ENCODE measurements at regions not wholly inside any gene's neighbourhood (a gene's known extent, or its start where the extent isn't known, plus 50 kb on each side); places are given as distances from the start of the nearest gene placed in this dataset.

- DNase-seq (ENCODE audit: low read depth in 1 of 2, low spot score in 1 of 2), result no peak
- Histone ChIP-seq H3K4me3 (replicated peaks; ENCODE audit: insufficient read depth, low read length) (no peak overlapping the region), H3K27me3 (ENCODE audit: insufficient read depth, poor library complexity, severe bottlenecking) (no peaks in the 10 kb centered on the region), H3K27ac (replicated peaks) (no peak overlapping the region)
- TF ChIP-seq CTCF (IDR thresholded peaks at IDR 0.05; ENCODE audit: insufficient read depth, low read length), result no peak
- no peak for TF ChIP-seq SPI1 (IDR thresholded peaks at IDR 0.05; ENCODE audit: borderline replicate concordance, low read depth)
- no peak for TF ChIP-seq GABPA (IDR thresholded peaks at IDR 0.05; ENCODE audit: low read depth)
- no peak for TF ChIP-seq POLR2AphosphoS5 (IDR thresholded peaks at IDR 0.05; ENCODE audit: low read depth)
Measured at GRCh38 chr16:65889533-65889966, 476.9 kb upstream of the CDH5 start.

GRCh38 chr16:65888201-65888600 is 478.3 kb upstream of the CDH5 start:
- Histone ChIP-seq H3K27ac (replicated peaks) (no peak overlapping the region), H3K4me3 (replicated peaks; ENCODE audit: insufficient read depth, low read length) (no peak overlapping the region), H3K27me3 (ENCODE audit: insufficient read depth, poor library complexity, severe bottlenecking) (no peaks in the 10 kb centered on the region)
- DNase-seq (ENCODE audit: low read depth in 1 of 2, low spot score in 1 of 2), result no peak
- no peak for TF ChIP-seq GABPA (IDR thresholded peaks at IDR 0.05; ENCODE audit: low read depth)
- no peak for TF ChIP-seq REST (IDR thresholded peaks at IDR 0.05; ENCODE audit: insufficient replicate concordance, low read depth)
- no peak for TF ChIP-seq CTCF (IDR thresholded peaks at IDR 0.05; ENCODE audit: insufficient read depth, low read length)
- no peak for TF ChIP-seq POLR2AphosphoS5 (IDR thresholded peaks at IDR 0.05; ENCODE audit: low read depth)

GRCh38 chr16:65884018-65884417 is 482.5 kb upstream of the CDH5 start:
- Histone ChIP-seq H3K27me3 (ENCODE audit: insufficient read depth, poor library complexity, severe bottlenecking) (no peaks in the 10 kb centered on the region), H3K4me3 (replicated peaks; ENCODE audit: insufficient read depth, low read length) (no peak overlapping the region), H3K27ac (replicated peaks) (no peak overlapping the region)
- TF ChIP-seq POLR2AphosphoS5 (IDR thresholded peaks at IDR 0.05; ENCODE audit: low read depth), result no peak
- no peak for TF ChIP-seq REST (IDR thresholded peaks at IDR 0.05; ENCODE audit: insufficient replicate concordance, low read depth)
- TF ChIP-seq GABPA (IDR thresholded peaks at IDR 0.05; ENCODE audit: low read depth), result no peak
- no peak for TF ChIP-seq CTCF (IDR thresholded peaks at IDR 0.05; ENCODE audit: insufficient read depth, low read length)
- DNase-seq (ENCODE audit: low read depth in 1 of 2, low spot score in 1 of 2), result no peak

GRCh38 chr16:65878347-65878746 is 488.1 kb upstream of the CDH5 start:
- H3K27ac ChIP-seq (replicated peaks), result no peak overlapping the region
- H3K27me3 ChIP-seq (ENCODE audit: insufficient read depth, poor library complexity, severe bottlenecking), result no peaks in the 10 kb centered on the region
- TF ChIP-seq GABPA (IDR thresholded peaks at IDR 0.05; ENCODE audit: low read depth), result no peak
- TF ChIP-seq POLR2AphosphoS5 (IDR thresholded peaks at IDR 0.05; ENCODE audit: low read depth), result no peak
- TF ChIP-seq REST (IDR thresholded peaks at IDR 0.05; ENCODE audit: insufficient replicate concordance, low read depth), result no peak
- TF ChIP-seq SPI1 (IDR thresholded peaks at IDR 0.05; ENCODE audit: borderline replicate concordance, low read depth), result no peak
- no peak for TF ChIP-seq CTCF (IDR thresholded peaks at IDR 0.05; ENCODE audit: insufficient read depth, low read length)
- DNase-seq (ENCODE audit: low read depth in 1 of 2, low spot score in 1 of 2), result no peak
- H3K4me3 ChIP-seq (replicated peaks; ENCODE audit: insufficient read depth, low read length), result no peak overlapping the region
